ENCODE measurements at regions not wholly inside any gene's neighbourhood (a gene's known extent, or its start where the extent isn't known, plus 50 kb on each side); places are given as distances from the start of the nearest gene placed in this dataset.
A peak's percentile ranks its signal among the peaks of the same experiment; 100 is the strongest.
"Not testable (repeated sequence)": the region's sequence is repeated elsewhere in the genome, so short reads cannot be mapped to it uniquely, and the experiment has no call there.

GRCh38 chr2:41329040-41329439 is 718.8 kb upstream of the PKDCC start:
- FAIRE-seq: no peak

- no peak for FAIRE-seq
Observed at GRCh38 chr2:41334159-41334558, 713.7 kb upstream of the PKDCC start.

- not testable (repeated sequence) for FAIRE-seq
Observed at GRCh38 chr2:41335573-41335972, 712.2 kb upstream of the PKDCC start.

GRCh38 chr2:41337956-41338355 is 709.9 kb upstream of the PKDCC start:
- FAIRE-seq: no peak

- no peak for FAIRE-seq
Observed at GRCh38 chr2:41344529-41344928, 703.3 kb upstream of the PKDCC start.

- FAIRE-seq: no peak
Observed at GRCh38 chr2:41353060-41353459, 694.8 kb upstream of the PKDCC start.

- no peak for FAIRE-seq
Observed at GRCh38 chr2:41355794-41356193, 692.0 kb upstream of the PKDCC start.

GRCh38 chr2:41364842-41365241 is 683.0 kb upstream of the PKDCC start:
- FAIRE-seq: no peak

GRCh38 chr2:41375901-41376300 is 671.9 kb upstream of the PKDCC start:
- no peak for FAIRE-seq

GRCh38 chr2:41377837-41378236 is 670.0 kb upstream of the PKDCC start:
- peak; percentile 57 for FAIRE-seq

GRCh38 chr2:41378420-41378819 is 669.4 kb upstream of the PKDCC start:
- no peak for FAIRE-seq

GRCh38 chr2:41379496-41380221 is 668.2 kb upstream of the PKDCC start:
- FAIRE-seq: no peak

GRCh38 chr2:41381701-41382100 is 666.1 kb upstream of the PKDCC start:
- FAIRE-seq: no peak

- FAIRE-seq: peak; percentile 85
Observed at GRCh38 chr2:41387519-41387918, 660.3 kb upstream of the PKDCC start.

- FAIRE-seq: no peak
Observed at GRCh38 chr2:41393621-41394020, 654.2 kb upstream of the PKDCC start.

GRCh38 chr2:41394541-41394940 is 653.3 kb upstream of the PKDCC start:
- no peak for FAIRE-seq

- no peak for FAIRE-seq
Observed at GRCh38 chr2:41395692-41396091, 652.1 kb upstream of the PKDCC start.

GRCh38 chr2:41399437-41400087 is 648.3 kb upstream of the PKDCC start:
- FAIRE-seq: no peak

GRCh38 chr2:41400088-41400665 is 647.6 kb upstream of the PKDCC start:
- peak; percentile 74 for FAIRE-seq

- no peak for FAIRE-seq
Observed at GRCh38 chr2:41405441-41405840, 642.4 kb upstream of the PKDCC start.

- no peak for FAIRE-seq
Observed at GRCh38 chr2:41409328-41409727, 638.5 kb upstream of the PKDCC start.

- FAIRE-seq: no peak
Observed at GRCh38 chr2:41410011-41410410, 637.8 kb upstream of the PKDCC start.

- no peak for FAIRE-seq
Observed at GRCh38 chr2:41413813-41414485, 633.9 kb upstream of the PKDCC start.
